ENCODE measurements at regions not wholly inside any gene's neighbourhood (a gene's known extent, or its start where the extent isn't known, plus 50 kb on each side); places are given as distances from the start of the nearest gene placed in this dataset.

DNA sequence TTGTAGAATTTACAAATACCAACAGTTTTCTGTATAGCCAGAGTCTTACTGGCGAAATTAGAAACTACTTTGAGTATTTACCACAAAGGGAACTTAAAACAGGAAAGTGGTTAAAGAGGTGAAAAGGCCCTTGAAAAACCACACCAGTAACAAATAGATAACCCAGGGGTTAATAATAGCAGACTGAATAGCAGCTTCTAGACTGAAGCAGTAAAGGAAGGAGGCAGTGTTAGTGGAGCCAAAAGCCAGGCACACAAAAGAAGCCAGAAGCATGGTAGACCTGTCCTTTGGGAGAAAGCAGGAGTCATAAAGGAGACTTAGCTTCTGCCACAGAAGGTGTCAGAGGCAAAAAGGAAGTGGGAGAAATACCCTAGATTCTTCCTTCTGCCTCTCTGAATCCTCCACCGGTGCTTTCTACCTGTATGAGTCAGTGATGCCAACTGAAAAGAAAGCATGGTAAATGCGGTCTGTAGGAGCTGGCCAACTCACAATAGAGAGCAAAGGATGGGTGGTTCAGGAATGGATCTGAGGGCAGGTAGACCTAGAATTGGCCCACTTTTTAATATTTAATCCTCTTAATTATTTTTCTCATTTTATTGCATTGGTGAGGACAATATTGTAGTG lies 97.3 kb downstream of the ARL6IP6 start:
- DNase-seq (ENCODE audit: low read depth in 1 of 2, low spot score in 1 of 2) = no peak
- H3K4me3 ChIP-seq (replicated peaks; ENCODE audit: insufficient read depth, low read length) = no peak overlapping the region
- no peaks in the 10 kb centered on the region for H3K27me3 ChIP-seq (ENCODE audit: insufficient read depth, poor library complexity, severe bottlenecking)
- H3K27ac ChIP-seq (replicated peaks) = no peak overlapping the region
- no peak for TF ChIP-seq REST (IDR thresholded peaks at IDR 0.05; ENCODE audit: insufficient replicate concordance, low read depth)
- TF ChIP-seq POLR2AphosphoS5 (IDR thresholded peaks at IDR 0.05; ENCODE audit: low read depth) = no peak
- no peak for TF ChIP-seq GABPA (IDR thresholded peaks at IDR 0.05; ENCODE audit: low read depth)
- no peak for TF ChIP-seq SPI1 (IDR thresholded peaks at IDR 0.05; ENCODE audit: borderline replicate concordance, low read depth)
- no peak for TF ChIP-seq CTCF (IDR thresholded peaks at IDR 0.05; ENCODE audit: insufficient read depth, low read length)

DNA sequence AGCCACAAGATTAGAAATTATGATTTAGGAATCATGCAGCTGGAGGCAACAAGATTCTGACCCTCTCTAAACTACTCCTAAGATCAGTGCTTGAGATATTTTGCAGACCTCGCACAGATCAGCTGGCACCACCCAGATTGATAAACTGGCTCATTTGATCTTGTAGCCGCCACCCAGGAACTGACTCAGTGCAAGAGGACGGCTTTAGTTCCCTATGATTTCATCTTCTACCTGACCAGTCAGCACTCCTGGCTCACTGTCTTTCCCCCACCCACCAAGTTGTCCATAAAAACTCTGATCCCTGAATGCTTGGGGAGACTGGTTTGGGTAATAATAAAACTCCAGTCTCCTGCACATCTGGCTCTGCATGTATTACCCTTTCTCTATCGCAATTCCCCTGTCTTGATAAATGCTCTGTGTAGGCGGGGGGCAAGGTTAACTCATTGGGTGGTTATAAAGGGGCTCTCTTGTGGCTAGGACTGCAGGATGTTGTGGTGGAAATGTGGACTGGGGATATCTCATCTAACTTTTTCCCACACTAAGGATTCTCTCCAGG lies 96.1 kb downstream of the ARL6IP6 start:
- Histone ChIP-seq H3K4me3 (replicated peaks; ENCODE audit: insufficient read depth, low read length) (no peak overlapping the region), H3K27ac (replicated peaks) (no peak overlapping the region), H3K27me3 (ENCODE audit: insufficient read depth, poor library complexity, severe bottlenecking) (no peaks in the 10 kb centered on the region)
- TF ChIP-seq CTCF (IDR thresholded peaks at IDR 0.05; ENCODE audit: insufficient read depth, low read length) (no peak), SPI1 (IDR thresholded peaks at IDR 0.05; ENCODE audit: borderline replicate concordance, low read depth) (no peak), GABPA (IDR thresholded peaks at IDR 0.05; ENCODE audit: low read depth) (no peak), REST (IDR thresholded peaks at IDR 0.05; ENCODE audit: insufficient replicate concordance, low read depth) (no peak), POLR2AphosphoS5 (IDR thresholded peaks at IDR 0.05; ENCODE audit: low read depth) (no peak)
- no peak for DNase-seq (ENCODE audit: low read depth in 1 of 2, low spot score in 1 of 2)

DNA sequence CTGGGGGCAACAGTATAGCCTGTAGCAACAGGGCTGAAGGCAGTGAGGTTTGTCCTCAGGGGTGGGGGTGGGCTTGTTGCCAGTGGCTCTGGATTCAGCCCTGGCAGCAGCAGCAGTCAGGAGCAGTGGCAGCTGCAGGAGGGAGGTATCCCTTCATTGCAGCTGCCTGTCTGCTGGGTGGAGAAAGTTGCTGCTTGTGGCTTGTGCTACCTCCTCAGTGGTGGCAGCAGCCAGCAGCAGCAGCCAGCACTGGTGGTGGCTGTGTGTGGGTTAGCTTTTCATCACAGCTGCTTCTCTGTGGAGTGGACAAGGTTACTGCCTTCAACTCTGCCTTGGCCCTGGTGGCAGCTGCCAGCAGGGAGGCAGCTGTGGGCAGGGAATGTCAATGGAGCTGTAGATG lies 94.9 kb downstream of the ARL6IP6 start:
- TF ChIP-seq REST (IDR thresholded peaks at IDR 0.05; ENCODE audit: insufficient replicate concordance, low read depth) (no peak), GABPA (IDR thresholded peaks at IDR 0.05; ENCODE audit: low read depth) (no peak), SPI1 (IDR thresholded peaks at IDR 0.05; ENCODE audit: borderline replicate concordance, low read depth) (no peak), POLR2AphosphoS5 (IDR thresholded peaks at IDR 0.05; ENCODE audit: low read depth) (no peak), CTCF (IDR thresholded peaks at IDR 0.05; ENCODE audit: insufficient read depth, low read length) (no peak)
- no peak for DNase-seq (ENCODE audit: low read depth in 1 of 2, low spot score in 1 of 2)
- no peak overlapping the region for H3K4me3 ChIP-seq (replicated peaks; ENCODE audit: insufficient read depth, low read length)
- no peaks in the 10 kb centered on the region for H3K27me3 ChIP-seq (ENCODE audit: insufficient read depth, poor library complexity, severe bottlenecking)
- no peak overlapping the region for H3K27ac ChIP-seq (replicated peaks)

All from HL-60 (cell line).